ENCODE measurements at regions not wholly inside any gene's neighbourhood (a gene's known extent, or its start where the extent isn't known, plus 50 kb on each side); places are given as distances from the start of the nearest gene placed in this dataset.

DNA sequence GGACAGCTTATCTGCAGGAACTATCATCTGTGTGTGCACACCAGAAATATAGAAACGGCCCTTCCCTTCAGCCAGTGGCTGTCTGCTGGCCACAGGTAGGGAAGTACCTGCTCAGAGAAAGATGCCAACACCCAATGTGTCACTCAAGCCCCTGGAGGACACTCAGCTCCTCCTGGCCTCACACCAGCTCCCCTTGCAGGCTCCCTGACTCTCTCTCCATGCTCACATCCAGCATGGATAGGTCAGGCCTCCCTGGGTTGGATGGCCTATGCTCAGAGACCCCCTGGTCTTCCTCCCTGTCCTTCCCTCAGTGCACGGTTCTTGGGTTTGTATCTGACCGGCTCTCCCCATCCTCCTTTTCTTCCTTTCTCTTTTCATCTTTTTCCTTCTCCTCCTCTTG lies 202.1 kb downstream of the BCL11B start:
- DNase-seq: peak; percentile 9
- H3K27ac ChIP-seq: no peak overlapping the region
- no peak overlapping the region for H3K9ac ChIP-seq (ENCODE audit: low read depth in 2 of 2, low read length in 2 of 2)
- TF ChIP-seq, protein P1, sequence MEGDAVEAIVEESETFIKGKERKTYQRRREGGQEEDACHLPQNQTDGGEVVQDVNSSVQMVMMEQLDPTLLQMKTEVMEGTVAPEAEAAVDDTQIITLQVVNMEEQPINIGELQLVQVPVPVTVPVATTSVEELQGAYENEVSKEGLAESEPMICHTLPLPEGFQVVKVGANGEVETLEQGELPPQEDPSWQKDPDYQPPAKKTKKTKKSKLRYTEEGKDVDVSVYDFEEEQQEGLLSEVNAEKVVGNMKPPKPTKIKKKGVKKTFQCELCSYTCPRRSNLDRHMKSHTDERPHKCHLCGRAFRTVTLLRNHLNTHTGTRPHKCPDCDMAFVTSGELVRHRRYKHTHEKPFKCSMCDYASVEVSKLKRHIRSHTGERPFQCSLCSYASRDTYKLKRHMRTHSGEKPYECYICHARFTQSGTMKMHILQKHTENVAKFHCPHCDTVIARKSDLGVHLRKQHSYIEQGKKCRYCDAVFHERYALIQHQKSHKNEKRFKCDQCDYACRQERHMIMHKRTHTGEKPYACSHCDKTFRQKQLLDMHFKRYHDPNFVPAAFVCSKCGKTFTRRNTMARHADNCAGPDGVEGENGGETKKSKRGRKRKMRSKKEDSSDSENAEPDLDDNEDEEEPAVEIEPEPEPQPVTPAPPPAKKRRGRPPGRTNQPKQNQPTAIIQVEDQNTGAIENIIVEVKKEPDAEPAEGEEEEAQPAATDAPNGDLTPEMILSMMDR (IDR thresholded peaks at IDR 0.05): no peak
- no peaks in the 10 kb centered on the region for H3K4me1 ChIP-seq
- H3K36me3 ChIP-seq: no peaks in the 10 kb centered on the region
- intact Hi-C loops (cut with DNase I): no loop called here
- H3K9me3 ChIP-seq: no peaks in the 10 kb centered on the region
- H3K27me3 ChIP-seq: no peaks in the 10 kb centered on the region
- no peak overlapping the region for H3K4me3 ChIP-seq

DNA sequence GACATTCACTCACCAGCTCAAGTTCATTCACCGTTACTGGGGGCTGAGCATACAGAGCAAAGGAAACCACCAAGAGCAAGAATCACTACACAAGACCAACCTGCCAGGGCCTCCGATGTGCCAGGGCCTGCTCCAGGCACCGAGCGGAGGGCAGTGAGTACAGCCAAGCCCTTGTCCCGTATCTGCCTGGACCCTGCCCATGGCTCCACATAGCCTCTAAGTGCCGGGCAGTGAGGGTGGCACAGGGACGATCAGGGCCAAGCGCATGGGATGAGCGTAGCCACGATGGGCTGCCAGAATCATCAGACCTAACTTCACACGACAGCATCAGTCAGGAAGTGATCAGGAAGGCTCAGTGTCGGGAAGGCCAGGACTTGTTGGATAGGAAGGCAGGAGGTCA lies 199.6 kb downstream of the BCL11B start:
- intact Hi-C loops (cut with DNase I): no loop called here
- no peak for DNase-seq
- H3K27me3 ChIP-seq: no peaks in the 10 kb centered on the region
- TF ChIP-seq, protein P1 (IDR thresholded peaks at IDR 0.05): no peak
- H3K4me1 ChIP-seq: no peaks in the 10 kb centered on the region
- no peak overlapping the region for H3K9ac ChIP-seq (ENCODE audit: low read depth in 2 of 2, low read length in 2 of 2)
- no peak overlapping the region for H3K4me3 ChIP-seq
- no peaks in the 10 kb centered on the region for H3K36me3 ChIP-seq
- H3K9me3 ChIP-seq: no peaks in the 10 kb centered on the region
- H3K27ac ChIP-seq: no peak overlapping the region

DNA sequence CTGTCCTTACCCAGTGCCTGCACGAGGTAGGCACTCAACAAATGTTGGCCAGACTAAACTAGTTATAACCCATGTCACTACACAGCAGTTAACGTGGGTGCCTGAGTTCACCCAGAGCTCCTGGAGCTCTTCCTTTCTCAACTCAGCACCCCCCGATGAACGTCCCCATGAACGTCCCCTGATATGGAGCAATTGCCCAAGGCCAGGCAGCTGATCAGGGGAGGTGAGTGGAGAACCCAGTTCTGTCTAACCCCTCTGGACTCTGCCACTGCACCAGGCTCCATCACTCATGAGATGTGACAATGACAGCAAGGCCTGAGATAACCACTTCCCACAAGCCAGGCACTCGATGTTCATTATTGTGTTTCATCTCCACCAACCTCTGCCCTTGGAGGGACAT lies 199.0 kb downstream of the BCL11B start:
- Histone ChIP-seq H3K4me3 (no peak overlapping the region), H3K27ac (no peak overlapping the region), H3K9me3 (no peaks in the 10 kb centered on the region), H3K27me3 (no peaks in the 10 kb centered on the region), H3K36me3 (no peaks in the 10 kb centered on the region), H3K4me1 (no peaks in the 10 kb centered on the region), H3K9ac (ENCODE audit: low read depth in 2 of 2, low read length in 2 of 2) (no peak overlapping the region)
- TF ChIP-seq, protein P1 (IDR thresholded peaks at IDR 0.05): no peak
- intact Hi-C loops (cut with DNase I): no loop called here
- no peak for DNase-seq

DNA sequence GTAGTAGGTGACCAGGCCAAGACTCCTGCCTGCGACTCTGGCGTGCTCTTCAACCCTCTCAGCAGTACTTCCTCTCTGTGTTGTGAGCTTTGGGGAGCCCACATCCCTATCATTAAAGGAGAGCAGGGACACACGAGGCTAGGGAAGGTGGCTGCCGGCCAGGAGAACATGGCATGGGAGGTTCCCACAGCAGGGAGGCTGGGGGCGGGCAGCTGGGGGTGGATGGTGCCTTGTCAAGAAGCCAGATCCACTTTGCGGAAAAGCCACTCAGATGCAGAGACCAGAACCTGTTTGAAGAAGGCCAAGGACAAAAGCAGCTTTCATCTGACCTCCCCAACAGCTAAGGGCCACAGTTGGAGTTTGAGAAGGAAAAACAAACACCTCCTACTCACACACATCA lies 198.6 kb downstream of the BCL11B start:
- DNase-seq: no peak
- intact Hi-C loops (cut with DNase I): no loop called here
- TF ChIP-seq, protein P1 (IDR thresholded peaks at IDR 0.05): no peak

DNA sequence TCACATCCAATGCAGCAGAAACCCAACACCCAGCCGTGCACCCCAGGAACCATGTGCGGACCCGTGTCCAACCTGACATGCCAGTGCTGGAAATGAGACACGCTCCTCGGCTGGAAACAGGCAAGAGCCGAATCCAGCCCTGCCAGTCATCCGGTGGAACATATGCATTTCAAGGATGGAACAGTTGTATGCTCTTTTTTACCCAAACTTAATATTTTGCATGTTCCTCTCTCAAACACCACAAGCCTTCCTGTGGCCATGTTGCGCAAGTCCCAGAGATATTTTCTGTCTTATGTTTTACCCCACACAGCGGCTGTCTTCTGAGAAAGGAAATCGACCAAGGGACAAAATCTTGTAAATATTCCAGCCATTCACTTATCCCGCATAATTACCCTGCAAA lies 196.9 kb downstream of the BCL11B start:
- H3K27me3 ChIP-seq: no peaks in the 10 kb centered on the region
- no peak overlapping the region for H3K9ac ChIP-seq (ENCODE audit: low read depth in 2 of 2, low read length in 2 of 2)
- peak; percentile 7 for DNase-seq
- H3K36me3 ChIP-seq: no peaks in the 10 kb centered on the region
- TF ChIP-seq, protein P1 (IDR thresholded peaks at IDR 0.05): no peak
- no peaks in the 10 kb centered on the region for H3K9me3 ChIP-seq
- intact Hi-C loops (cut with DNase I): no loop called here
- H3K4me1 ChIP-seq: no peaks in the 10 kb centered on the region
- no peak overlapping the region for H3K4me3 ChIP-seq
- H3K27ac ChIP-seq: no peak overlapping the region

More for the DNA sequence above, 198.6 kb downstream of the BCL11B start:
- H3K9me3 ChIP-seq: no peaks in the 10 kb centered on the region
- no peak overlapping the region for H3K4me3 ChIP-seq
- H3K27me3 ChIP-seq: no peaks in the 10 kb centered on the region
- H3K9ac ChIP-seq (ENCODE audit: low read depth in 2 of 2, low read length in 2 of 2): no peak overlapping the region
- no peaks in the 10 kb centered on the region for H3K36me3 ChIP-seq
- no peaks in the 10 kb centered on the region for H3K4me1 ChIP-seq
- H3K27ac ChIP-seq: no peak overlapping the region

Measured in colonic mucosa (tissue), 4 donors.